ENCODE measurements at regions not wholly inside any gene's neighbourhood (a gene's known extent, or its start where the extent isn't known, plus 50 kb on each side); places are given as distances from the start of the nearest gene placed in this dataset.

DNA sequence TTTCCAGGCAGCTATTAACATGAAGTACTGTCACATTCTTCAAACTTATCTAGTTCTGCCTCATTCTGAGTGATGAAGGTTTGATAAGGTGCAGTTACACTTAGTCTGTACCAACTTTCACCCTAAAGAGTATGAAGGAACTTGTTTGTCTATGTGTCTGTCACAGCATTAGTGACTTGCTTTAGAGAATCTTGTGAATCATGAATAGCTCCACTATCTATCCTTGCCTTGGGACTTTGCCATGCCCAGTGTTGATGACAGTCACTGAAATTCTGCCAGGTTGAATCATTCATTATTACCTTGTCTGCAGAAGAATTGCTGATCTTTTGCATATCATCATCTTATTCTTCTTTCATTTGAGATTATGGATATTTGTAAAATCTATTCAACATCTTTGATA is 50.9 kb upstream of the A1CF start:
- no peak for DNase-seq

DNA sequence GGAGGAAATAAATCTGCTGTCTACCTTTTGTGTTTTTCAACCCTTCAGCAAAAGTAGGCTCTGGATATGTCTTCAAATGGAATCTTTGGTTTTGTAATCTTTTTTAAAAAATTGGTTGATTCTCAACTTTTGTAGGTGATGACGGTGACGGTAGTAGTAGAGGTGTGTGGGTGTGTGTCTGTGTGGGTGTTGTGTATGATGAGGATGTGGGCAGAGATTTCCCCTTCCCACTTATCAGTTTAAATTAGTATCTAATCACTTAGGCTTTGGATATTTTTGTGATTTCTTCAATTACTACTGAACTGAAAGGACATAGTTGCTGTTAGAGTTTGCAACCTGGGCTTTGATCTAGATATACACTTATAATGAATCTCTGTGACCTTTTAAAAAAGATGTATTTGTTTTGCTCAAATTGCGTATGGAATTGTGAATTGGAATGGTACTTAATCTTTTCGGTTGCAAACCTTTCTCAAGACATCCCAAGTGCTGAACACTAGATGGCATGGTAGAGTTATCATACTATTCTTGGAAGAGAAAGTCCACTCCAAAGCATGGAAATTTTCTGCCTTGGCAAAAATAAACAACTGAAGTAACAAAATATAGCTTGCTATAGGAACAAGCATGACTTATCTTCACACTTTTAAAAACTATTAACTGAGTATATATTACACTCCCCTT is 51.9 kb upstream of the A1CF start:
- no peak for DNase-seq

DNA sequence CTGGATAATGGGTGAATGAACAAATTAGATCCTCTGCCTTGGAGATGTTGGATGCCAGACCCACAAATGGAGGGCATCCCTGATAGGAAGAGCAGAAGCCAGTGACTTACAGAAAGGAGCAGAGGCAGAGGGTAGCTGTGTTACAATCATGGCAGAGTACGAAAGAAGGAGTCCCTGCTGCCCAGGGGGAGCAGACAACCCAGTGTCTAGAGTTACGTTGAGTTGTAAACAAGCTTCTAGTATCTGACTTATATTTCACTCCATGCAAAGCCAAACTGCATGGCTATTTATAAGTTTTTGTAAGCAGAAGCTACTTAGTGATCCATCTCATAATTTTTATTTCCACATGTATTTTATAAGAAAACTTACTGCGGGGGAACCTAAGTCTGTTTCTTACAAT is 56.2 kb upstream of the A1CF start:
- no peak for DNase-seq

DNA sequence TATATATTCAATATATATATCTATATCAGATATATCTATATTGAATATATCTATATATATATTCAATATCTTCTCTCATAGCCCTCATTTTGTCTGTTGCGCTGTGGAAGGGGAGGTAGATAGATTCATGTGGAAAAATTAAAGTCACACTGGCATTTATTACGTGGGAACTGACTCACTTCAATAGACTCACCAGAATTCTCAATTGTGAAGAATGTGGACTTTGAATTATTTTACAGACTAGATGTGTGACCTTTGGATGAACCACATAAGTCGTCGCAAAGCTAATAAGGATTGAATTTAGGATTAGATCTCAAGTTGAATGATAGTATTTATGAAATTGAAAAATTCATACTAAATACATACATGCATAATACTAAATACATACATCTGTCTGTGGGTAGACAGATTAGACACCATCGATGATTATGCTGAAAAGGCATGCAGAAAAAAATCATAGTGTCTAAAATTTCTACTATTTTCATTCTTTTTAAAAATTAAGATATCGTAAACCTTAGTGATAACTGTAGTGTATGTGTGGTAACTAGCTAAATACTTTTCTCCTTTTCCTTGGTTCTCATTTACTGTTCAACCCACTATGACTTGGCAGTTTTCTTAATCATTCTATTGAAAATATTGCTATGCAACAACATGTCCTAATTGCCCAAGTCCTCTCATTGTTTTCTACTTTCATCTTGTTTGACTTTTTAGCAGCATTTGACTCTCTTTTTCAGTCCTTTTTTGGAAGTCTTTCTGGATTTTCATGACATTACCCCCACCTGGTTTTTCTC is 61.8 kb upstream of the A1CF start:
- DNase-seq: no peak

DNA sequence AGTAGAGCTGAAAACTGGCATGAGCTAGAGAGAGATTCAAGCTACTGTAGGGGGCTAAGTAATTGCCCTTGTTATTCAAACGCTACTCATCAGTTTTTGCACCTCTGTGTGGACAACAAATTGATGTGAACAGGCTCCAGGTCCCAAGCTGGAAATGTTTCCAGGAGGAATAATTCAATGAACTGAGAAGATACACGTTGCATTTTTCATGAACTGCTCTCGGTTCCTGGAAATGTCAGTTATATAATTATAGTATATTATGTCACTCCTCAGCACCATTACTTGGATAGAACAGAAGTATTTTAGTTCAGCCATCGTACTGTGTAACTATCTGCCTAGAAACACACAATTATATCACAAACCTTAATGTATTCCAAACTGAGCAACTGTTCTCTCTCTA is 65.9 kb upstream of the A1CF start:
- DNase-seq: no peak

DNA sequence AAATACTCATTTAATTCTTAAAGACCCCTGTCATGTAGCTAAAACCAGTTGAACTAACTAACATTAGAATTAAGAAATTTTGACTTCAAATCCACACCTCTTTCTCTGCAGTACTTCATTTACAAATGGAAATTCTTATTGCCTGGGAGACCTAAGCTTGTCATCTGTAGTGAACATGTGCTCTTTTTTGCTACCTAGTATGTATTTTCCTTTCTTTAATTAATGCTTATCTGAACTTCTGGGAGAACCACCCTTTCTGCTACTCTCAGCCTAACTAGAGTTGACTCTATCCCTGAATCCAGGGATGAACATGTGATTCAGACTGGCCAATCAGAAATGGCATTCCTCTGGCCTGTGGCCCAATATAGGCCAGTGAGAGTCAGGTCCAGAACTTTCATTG is 75.9 kb upstream of the A1CF start:
- no peak for DNase-seq

DNA sequence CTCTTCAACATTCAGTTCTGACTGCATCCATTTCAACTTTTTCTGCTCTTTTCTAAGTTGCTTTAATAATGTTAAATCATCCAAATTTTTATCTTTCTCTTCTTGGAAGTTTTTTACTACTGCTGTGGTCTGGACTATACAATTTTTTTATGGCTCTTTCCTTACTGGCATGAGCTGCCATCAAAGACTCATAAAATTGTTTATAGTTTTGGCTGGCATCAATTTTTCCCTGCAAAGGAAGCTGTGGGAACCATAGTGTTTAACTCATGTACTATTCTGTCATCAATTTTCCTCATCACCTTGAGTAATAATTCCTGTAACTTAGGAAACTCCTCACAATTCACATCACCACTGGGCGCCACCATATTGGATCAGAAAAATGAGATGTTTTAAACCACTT is 77.6 kb upstream of the A1CF start:
- no peak for DNase-seq

DNA sequence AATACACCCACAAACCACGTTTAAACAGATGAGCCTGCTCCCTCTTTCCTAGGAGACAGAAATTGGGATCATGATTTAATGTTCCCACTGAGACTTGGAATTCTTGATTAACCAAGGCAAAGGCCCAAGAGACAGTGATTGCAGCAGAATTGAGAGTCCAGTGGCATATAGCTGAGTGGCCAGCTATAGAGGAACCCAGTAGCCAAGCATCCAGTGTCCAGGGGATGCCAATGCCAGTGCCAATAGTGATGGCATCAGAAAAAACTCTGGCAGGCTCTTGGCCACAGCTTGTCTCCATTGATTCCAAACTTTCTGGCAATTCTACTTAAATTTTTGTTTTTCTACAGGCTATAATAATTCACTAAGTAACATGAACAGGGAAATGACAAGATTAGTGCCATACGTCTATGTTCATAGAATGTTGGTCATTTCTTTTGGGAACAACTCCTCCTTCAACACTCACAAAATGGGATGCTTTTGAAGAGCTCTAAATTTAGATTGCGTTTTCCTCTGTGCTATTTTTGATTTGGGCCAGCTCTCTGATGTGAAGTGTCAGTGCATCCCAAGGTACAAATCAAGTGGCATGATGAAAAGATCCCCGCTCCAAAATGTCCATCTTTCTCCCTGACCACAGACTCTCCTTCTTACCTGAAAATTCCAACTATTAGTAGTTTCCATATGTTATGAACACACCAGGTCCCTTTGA is 83.1 kb upstream of the A1CF start:
- DNase-seq: no peak

DNA sequence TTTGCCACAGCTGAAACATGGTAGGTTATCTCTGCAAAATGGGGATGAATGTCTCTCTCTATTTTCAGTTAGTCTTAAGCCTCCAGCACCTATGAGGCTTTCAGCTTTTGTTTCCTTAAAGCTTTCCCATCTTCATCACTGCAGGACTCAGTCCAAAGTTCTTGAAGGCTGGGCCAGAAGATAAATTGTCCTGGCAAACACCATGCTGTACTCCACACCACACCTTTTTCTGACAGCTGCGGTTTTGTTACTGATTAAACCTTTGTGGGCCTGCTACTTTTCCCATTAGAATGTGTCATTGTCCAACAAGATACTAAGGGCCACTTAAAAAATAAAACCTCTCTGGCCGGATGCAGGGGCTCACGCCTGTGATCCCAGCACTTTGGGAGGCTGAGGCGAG is 87.2 kb upstream of the A1CF start:
- no peak for DNase-seq

DNA sequence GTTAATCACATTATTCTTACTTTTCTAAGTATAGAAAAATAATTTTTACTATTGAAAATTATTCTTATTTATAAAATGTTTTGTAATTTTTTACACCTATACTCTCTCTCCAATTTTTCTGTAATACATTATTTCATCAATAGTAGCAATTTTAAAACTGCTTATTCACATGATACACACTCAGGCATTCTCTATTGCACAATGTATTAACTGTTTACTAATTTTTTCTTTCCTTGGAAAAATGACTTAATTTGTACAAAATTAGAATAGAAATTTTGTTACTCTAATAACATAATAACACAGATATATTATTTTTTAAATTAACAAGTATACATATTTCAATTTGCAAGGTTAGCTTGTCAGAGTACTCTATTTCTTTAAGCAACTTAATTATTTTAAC is 92.9 kb upstream of the PRKG1 start:
- DNase-seq: no peak

DNA sequence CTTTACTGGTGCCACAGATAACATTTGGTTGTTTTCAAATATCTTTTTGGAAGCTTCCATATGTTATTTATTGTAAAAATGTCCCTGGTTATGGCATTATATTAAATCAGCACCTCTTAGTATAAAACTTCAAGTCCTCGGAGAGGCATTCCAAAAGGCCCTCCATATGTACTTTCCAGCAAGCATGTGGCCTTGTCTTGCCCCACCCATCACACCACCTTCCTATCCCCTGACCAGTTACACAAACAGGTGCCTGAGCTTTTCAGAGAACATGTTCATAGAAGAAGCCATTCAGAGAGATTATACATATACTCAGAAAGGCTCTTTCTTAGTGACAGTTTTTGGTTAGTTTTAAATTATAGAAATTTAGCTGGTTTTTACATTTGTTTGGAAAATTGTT is 92.4 kb upstream of the PRKG1 start:
- no peak for DNase-seq

DNA sequence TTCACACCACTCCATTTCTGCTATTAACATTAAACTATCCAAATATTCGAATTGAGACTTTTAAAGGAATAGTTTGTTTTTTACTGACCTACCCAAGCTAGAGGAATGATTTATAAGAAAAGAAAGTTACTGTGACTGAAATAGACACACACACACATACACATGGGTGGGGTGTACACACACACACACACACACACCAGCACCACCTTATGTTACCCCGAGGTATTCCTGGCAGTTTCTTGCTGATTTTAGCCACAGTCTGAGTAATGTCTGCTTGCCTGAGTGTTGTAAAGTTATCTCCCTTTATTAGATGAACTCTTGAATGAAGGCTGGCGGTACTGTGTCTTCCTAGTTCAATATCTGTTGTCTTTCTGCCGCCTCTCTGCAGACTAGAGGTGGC is 91.3 kb upstream of the PRKG1 start:
- no peak for DNase-seq

DNA sequence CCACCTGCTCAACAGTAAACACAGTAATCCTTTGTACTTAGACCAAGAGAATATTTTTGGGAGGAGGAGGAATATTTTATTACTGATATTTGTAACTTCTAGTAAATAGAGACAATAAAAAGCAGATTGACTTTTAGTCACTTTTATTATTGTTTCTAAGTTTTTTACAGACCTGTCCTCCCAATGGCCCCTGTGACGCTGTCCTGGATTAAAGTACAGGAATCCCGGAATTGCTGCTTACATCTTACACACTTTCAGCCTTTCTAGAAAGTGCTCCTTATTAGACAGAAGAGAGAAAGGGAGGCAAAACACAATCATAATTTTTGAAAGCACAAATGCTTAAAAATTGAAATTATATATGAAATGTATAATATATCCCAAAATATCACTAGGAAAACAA is 86.4 kb upstream of the PRKG1 start:
- no peak for DNase-seq

DNA sequence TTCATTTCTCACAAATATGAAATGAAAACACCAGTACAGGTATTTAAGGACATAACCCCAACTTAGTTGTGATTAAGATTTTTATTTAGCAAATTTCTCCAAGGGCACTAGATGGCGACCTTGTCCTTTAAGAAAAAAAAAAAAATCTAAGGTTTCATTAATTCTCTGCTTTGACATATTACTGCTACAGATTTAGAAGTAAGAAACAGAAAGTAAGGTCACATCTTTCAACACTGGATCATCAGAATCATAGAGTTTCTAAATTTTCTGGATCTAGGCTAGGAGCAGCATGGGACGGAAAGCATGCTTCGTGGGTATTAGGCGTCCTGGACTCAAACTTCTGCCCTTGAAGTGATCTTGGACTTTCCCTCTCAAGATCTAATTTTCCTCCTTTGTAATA is 85.5 kb upstream of the PRKG1 start:
- DNase-seq: no peak

DNA sequence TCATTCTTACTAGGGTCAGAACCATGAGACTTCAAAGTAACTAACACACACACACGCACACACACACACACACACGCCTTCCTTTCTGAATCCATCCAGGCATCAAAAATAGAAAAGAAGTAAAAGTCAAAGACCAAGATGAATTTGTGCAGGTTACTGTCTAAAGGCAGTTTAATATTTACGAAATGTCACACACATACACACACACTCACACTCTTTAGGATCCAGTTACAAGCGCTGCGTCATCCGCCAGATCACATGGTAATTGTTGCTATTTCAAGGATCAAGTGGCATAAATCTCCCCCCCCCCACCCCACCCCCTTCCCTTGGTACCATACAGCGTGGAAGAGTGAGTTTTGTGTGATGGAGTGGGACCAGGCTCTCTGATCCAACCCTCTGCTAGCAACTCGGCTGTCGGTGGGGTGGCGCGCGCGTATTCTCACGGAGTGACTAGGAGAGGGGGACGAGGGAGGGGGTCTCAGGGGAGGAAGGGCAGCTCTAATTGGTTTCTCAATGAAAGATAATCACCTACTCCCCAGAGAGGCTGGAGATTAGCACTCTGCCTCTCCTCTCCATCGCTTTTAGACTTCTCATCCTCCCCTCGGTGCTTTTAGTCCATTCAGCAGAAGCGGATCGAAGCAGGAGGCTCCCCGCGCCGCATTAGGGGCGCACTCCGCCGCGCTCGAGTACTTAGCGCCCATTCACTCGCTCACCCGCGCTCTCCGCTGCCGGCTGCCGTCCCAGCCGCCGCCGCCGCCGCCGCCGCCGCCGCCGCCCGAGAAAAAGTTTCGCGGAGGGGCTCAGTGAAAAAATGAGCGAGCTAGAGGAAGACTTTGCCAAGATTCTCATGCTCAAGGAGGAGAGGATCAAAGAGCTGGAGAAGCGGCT is 83.5 kb upstream of the PRKG1 start:
- DNase-seq: peak; percentile 7

DNA sequence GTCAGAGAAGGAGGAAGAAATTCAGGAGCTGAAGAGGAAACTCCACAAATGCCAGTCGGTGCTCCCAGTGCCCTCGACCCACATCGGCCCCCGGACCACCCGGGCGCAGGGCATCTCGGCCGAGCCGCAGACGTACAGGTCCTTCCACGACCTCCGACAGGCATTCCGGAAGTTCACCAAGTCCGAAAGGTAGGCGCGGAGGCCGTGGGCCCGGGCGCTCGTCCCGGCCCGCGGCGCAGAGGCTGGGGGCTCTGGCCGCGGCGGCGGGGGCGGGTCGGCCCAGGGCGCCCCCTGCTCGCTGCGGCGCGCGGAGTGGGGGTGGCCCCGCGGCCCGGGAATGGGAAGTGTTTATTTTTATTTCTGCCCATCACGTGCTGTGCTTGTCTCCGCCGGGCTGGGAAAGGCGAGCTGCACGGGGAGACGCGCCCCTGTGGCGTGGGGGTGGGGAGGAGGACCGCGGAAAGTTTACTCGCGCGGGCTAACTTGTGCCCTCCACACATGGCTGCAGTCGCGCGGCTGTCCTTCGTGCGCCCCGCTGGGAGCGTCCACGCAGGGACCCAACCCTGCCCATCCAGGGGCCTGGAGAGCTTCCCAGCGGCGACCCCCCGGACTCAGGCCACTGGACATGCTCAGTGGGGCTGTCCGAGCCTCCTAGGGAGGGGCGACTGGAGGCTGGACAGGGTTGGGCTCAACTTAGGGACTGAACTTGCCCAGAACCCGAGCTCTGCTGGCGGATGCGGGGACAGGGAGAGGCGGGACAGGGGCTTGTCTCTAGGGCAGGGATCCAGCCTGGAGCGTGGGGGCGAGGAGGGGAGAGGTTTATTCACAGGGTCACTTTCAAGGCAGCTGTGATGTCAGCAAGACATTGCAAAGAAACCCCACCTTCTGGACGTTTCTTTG is 82.6 kb upstream of the PRKG1 start:
- no peak for DNase-seq

DNA sequence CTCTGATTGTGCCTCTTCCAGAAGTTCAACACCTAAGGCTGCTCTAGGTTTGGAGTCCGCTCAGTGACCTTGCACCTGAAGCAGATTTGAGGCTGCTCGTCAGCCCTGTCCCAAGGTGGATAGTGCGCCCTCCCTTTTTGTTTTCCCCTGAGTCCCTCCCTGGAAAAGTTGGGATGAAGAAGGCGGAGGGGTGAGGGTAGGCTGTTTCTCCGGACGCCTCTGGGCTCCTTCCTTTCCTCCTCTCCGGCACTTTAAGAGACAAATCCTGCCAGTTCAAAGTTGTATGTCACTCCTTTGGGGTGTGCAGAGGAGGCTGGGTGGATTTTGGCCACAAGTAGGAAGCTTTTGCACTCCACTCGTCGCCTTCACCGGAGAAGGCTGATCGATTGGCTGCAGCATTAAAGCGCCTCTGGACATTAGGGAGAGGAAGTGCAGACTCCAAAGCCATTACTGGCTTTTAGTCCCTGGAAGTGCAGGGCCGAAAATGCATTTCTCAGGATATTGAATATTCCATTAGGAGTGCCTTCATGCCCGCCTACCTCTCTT is 81.9 kb upstream of the PRKG1 start:
- no peak for DNase-seq

DNA sequence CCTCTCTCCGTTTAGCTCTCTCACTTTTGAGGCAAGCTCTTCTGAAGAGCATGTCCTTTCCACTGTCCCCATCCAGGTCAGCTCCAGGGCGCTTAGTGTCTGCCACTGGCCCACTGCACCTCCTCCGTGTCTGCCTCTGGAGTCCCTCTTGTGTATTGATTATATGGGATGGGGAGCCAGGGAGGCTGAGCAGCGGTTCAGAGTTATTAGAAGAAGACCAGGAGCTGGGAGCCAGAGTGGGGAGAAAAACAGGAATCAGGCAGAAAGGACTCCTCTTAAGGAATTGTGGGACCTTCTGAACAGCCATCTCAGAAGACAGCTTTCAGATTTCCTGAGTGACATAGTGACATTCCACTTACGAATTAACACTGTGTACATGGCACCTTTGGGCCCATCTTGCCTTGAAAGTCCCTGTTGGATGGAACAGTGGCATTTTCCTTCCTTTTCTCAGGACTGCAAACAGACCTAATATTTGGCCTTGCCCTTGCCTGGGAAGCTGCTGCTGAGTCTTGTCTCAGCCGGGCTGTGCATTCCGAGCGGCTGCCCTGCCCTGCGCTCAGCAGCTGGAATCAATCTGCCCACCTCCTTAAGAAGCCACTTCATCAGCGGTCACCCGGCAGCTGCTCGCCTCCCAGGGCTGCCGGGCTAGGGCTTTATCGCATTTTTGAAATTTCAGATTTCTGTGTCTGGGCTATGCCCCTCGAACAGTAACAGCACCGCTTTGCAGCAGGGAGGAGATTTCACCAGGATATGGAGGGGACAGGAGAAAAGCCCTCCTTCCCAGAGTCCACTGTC is 81.1 kb upstream of the PRKG1 start:
- no peak for DNase-seq

DNA sequence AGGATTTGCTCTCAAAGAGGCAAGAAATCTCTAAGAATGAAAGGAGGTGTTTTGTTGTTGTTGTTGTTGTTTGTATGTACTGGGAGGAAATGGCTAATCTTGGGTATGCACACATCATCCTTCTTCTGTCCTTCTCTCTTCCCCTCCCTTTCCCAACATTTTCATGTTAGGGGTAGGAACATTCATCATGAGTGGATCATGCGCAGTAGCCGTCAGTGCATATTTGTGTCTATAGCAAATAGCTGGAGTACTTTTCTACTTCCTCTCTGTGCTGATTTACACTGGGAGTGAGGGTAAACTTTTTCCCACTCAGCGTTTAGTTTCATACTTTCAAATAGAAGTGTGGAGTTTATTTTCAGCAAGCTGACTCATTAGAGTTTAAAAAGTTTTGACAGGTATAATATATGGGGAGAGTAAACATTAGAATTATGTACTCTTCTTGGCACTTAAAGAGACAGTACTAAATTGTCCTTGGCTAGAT is 80.5 kb upstream of the PRKG1 start:
- no peak for DNase-seq

DNA sequence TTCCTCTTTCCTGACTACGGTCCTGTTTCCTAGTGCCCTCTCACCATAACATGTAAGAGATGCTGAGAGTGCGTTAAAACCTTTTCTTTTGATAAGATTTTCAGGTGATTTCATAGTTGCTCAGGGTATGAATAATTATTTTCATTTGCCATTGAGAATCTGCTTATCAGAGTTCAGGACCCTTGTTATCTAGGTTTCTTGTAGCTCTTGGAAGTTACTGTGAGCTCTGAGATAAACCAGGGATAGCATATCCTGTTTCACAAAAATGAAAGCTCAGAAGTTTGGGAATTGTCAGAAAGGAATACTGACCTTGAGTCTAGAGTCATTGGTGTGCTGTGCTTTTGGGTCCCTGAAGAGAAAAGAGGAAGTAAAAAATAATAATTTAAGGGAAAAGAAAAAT is 76.8 kb upstream of the PRKG1 start:
- no peak for DNase-seq

DNA sequence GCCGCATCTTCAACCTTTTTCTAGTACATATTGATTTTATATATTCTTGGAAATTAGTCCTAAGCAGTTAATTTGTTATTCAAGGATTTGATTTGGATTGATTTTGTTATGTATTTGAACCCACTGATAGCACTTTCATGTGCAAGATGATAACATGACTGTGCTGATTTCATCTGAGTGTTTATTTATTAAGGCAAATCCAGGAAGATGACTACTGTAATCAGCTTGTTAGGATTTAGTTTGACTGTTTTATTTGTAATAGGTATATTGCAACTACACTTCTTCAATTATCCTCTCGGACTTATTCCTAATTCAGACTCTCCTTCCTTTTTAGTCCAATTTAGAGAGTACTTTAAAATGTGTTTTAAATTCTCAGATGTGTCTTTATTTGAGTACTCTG is 75.1 kb upstream of the PRKG1 start:
- no peak for DNase-seq
